ENCODE measurements at regions not wholly inside any gene's neighbourhood (a gene's known extent, or its start where the extent isn't known, plus 50 kb on each side); places are given as distances from the start of the nearest gene placed in this dataset.

DNA sequence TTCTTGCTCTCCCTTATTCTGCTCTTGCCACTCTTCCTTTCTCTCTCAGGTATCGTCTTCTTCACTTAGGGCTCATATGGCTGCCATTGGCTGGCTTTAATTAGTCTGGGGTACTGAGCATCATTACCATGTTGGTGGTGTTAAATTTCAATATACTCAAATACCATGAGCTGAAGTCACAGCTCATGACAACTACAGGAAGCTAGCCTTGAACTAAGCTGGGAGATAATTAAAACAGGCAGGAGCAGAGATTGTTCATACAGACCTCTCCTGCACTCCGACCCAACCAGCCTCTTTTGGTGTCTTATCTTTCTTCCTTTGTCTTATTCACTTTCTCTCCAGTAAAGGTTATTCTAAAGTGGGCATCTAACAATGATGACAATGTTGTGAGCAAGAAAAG is 130.9 kb upstream of the BLID start:
- Histone ChIP-seq H3K9ac (ENCODE audit: low read depth in 1 of 2, low read length in 2 of 2) (no peak overlapping the region), H3K36me3 (ENCODE audit: control insufficient read depth in 4 of 4, insufficient read depth in 3 of 4, low read depth in 1 of 4, low read length in 3 of 4) (no peaks in the 10 kb centered on the region), H3K4me3 (ENCODE audit: low read depth in 1 of 3, low read length in 3 of 3) (no peak overlapping the region), H3K4me1 (ENCODE audit: control insufficient read depth in 4 of 4, insufficient read depth in 4 of 4, low read length in 3 of 4) (peaks cover 0 to 1% (median 0%) of the 10 kb centered on the region in 4 donors), H3K27me3 (ENCODE audit: control insufficient read depth in 4 of 4, insufficient read depth in 4 of 4, low read length in 3 of 4) (no peaks in the 10 kb centered on the region), H3K27ac (ENCODE audit: low read depth in 1 of 2, low read length in 2 of 2) (no peak overlapping the region), H3K9me3 (ENCODE audit: control insufficient read depth in 4 of 4, low read length in 3 of 4) (no peaks in the 10 kb centered on the region)
- no peak for DNase-seq (ENCODE audit: low spot score)
- TF ChIP-seq EGR1 (IDR thresholded peaks at IDR 0.05; ENCODE audit: low read depth in 2 of 2) (no peak), NR2F2 (IDR thresholded peaks at IDR 0.05) (no peak), HNF4A (conservative IDR thresholded peaks at IDR 0.05) (no peak), GABPA (IDR thresholded peaks at IDR 0.05 in 1 of 2, conservative IDR thresholded peaks at IDR 0.05 in 1 of 2) (no peak), HNF4G (IDR thresholded peaks at IDR 0.05) (no peak), FOXA1 (IDR thresholded peaks at IDR 0.05) (no peak), FOXA2 (IDR thresholded peaks at IDR 0.05) (no peak), RAD21 (IDR thresholded peaks at IDR 0.05) (no peak), TAF1 (conservative IDR thresholded peaks at IDR 0.05) (no peak), SP1 (IDR thresholded peaks at IDR 0.05) (no peak), RXRA (IDR thresholded peaks at IDR 0.05) (no peak), JUND (IDR thresholded peaks at IDR 0.05) (no peak)
- TF ChIP-seq, protein P1, sequence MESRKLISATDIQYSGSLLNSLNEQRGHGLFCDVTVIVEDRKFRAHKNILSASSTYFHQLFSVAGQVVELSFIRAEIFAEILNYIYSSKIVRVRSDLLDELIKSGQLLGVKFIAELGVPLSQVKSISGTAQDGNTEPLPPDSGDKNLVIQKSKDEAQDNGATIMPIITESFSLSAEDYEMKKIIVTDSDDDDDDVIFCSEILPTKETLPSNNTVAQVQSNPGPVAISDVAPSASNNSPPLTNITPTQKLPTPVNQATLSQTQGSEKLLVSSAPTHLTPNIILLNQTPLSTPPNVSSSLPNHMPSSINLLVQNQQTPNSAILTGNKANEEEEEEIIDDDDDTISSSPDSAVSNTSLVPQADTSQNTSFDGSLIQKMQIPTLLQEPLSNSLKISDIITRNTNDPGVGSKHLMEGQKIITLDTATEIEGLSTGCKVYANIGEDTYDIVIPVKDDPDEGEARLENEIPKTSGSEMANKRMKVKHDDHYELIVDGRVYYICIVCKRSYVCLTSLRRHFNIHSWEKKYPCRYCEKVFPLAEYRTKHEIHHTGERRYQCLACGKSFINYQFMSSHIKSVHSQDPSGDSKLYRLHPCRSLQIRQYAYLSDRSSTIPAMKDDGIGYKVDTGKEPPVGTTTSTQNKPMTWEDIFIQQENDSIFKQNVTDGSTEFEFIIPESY (IDR thresholded peaks at IDR 0.05) = no peak
- TF ChIP-seq, protein P2, sequence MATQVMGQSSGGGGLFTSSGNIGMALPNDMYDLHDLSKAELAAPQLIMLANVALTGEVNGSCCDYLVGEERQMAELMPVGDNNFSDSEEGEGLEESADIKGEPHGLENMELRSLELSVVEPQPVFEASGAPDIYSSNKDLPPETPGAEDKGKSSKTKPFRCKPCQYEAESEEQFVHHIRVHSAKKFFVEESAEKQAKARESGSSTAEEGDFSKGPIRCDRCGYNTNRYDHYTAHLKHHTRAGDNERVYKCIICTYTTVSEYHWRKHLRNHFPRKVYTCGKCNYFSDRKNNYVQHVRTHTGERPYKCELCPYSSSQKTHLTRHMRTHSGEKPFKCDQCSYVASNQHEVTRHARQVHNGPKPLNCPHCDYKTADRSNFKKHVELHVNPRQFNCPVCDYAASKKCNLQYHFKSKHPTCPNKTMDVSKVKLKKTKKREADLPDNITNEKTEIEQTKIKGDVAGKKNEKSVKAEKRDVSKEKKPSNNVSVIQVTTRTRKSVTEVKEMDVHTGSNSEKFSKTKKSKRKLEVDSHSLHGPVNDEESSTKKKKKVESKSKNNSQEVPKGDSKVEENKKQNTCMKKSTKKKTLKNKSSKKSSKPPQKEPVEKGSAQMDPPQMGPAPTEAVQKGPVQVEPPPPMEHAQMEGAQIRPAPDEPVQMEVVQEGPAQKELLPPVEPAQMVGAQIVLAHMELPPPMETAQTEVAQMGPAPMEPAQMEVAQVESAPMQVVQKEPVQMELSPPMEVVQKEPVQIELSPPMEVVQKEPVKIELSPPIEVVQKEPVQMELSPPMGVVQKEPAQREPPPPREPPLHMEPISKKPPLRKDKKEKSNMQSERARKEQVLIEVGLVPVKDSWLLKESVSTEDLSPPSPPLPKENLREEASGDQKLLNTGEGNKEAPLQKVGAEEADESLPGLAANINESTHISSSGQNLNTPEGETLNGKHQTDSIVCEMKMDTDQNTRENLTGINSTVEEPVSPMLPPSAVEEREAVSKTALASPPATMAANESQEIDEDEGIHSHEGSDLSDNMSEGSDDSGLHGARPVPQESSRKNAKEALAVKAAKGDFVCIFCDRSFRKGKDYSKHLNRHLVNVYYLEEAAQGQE (IDR thresholded peaks at IDR 0.05) = no peak
- 81% methylated on average over 2 of the region's 2 CpGs for WGBS

DNA sequence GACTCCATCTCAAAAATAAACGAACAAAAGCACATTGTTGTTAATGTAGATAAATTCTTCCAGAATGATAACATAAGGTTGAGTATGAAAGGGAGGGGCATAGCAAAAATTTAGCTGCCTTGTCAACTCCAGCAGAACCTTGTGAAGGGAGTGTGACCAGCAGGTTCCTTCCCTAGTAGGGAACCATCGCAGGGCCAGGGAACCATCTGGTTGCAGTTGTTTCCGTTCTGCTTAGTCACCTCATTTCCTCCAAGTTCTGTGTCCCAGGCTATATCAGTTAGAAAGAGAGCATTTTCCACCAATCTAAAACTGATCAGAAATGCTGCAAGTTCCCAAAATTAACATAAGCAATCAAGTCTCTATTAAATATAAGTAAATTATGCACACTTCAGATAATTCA is 126.7 kb upstream of the BLID start:
- 82% methylated on average over 3 of the region's 3 CpGs for WGBS
- no peaks in the 10 kb centered on the region for H3K27me3 ChIP-seq (ENCODE audit: control insufficient read depth in 4 of 4, insufficient read depth in 4 of 4, low read length in 3 of 4)
- H3K4me3 ChIP-seq (ENCODE audit: low read depth in 1 of 3, low read length in 3 of 3) = no peak overlapping the region
- DNase-seq (ENCODE audit: low spot score) = no peak
- H3K27ac ChIP-seq (ENCODE audit: low read depth in 1 of 2, low read length in 2 of 2) = no peak overlapping the region
- H3K36me3 ChIP-seq (ENCODE audit: control insufficient read depth in 4 of 4, insufficient read depth in 3 of 4, low read depth in 1 of 4, low read length in 3 of 4) = no peaks in the 10 kb centered on the region
- no peak for TF ChIP-seq NR2F2 (IDR thresholded peaks at IDR 0.05)
- no peak overlapping the region for H3K9ac ChIP-seq (ENCODE audit: low read depth in 1 of 2, low read length in 2 of 2)
- peaks cover 0 to 1% (median 0%) of the 10 kb centered on the region in 4 donors for H3K4me1 ChIP-seq (ENCODE audit: control insufficient read depth in 4 of 4, insufficient read depth in 4 of 4, low read length in 3 of 4)
- no peaks in the 10 kb centered on the region for H3K9me3 ChIP-seq (ENCODE audit: control insufficient read depth in 4 of 4, low read length in 3 of 4)

DNA sequence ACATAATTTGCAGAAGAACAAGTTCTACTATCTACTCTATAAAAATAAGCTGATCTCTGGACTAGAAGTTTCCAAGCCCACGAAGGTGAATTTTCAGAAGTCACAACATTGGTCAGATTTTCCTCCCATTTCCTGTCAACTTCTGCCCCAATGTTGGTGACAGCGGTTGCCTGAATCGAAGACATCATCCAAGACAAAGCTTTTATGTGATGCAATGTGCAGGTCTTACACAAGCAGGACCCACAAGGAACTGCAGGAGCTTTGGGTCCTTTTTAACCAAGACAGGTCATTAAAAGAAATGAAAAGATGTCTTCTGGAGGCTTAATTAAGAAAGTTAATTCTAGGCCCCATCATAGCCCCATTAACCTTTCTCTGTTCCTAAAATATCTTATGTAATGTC is 125.6 kb upstream of the BLID start:
- Histone ChIP-seq H3K27me3 (ENCODE audit: control insufficient read depth in 4 of 4, insufficient read depth in 4 of 4, low read length in 3 of 4) (no peaks in the 10 kb centered on the region), H3K9me3 (ENCODE audit: control insufficient read depth in 4 of 4, low read length in 3 of 4) (no peaks in the 10 kb centered on the region), H3K4me3 (ENCODE audit: low read depth in 1 of 3, low read length in 3 of 3) (no peak overlapping the region), H3K36me3 (ENCODE audit: control insufficient read depth in 4 of 4, insufficient read depth in 3 of 4, low read depth in 1 of 4, low read length in 3 of 4) (no peaks in the 10 kb centered on the region), H3K27ac (ENCODE audit: low read depth in 1 of 2, low read length in 2 of 2) (no peak overlapping the region), H3K4me1 (ENCODE audit: control insufficient read depth in 4 of 4, insufficient read depth in 4 of 4, low read length in 3 of 4) (peaks cover 0 to 1% (median 0%) of the 10 kb centered on the region in 4 donors), H3K9ac (ENCODE audit: low read depth in 1 of 2, low read length in 2 of 2) (no peak overlapping the region)
- 84% methylated on average over 3 of the region's 3 CpGs for WGBS
- no peak for DNase-seq (ENCODE audit: low spot score)
- TF ChIP-seq HNF4A (conservative IDR thresholded peaks at IDR 0.05) (no peak), NR2F2 (IDR thresholded peaks at IDR 0.05) (no peak)
- TF ChIP-seq, protein P1 (IDR thresholded peaks at IDR 0.05) = no peak
- TF ChIP-seq, protein P3, sequence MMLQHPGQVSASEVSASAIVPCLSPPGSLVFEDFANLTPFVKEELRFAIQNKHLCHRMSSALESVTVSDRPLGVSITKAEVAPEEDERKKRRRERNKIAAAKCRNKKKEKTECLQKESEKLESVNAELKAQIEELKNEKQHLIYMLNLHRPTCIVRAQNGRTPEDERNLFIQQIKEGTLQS (IDR thresholded peaks at IDR 0.05) = no peak
